Astrocyte (in vitro differentiated cells and primary cell): ENCODE measurements at regions not wholly inside any gene's neighbourhood (a gene's known extent, or its start where the extent isn't known, plus 50 kb on each side); places are given as distances from the start of the nearest gene placed in this dataset.

Experiments
- DNase-seq: peaks from one replicate; pipeline ENCODE4 v3.0.0-alpha.2; 2010; ENCODE audit warnings: low read depth
- FAIRE-seq: peaks from 2 replicates; lab custom pipeline; 2011; peaks lifted over from hg19 to GRCh38; lab: Jason Lieb, UNC
- H2AFZ ChIP-seq: 2 replicates; pipeline ENCODE4 v1.6.0; 2012; ENCODE audit warnings: low read depth, low read length, inconsistent platforms
- H3K27ac ChIP-seq: 2 replicates; pipeline ENCODE4 v1.5.1; 2011; ENCODE audit warnings: low read depth, low read length, inconsistent platforms
- H3K27me3 ChIP-seq: 2 replicates; pipeline ENCODE4 v1.6.0; 2011; ENCODE audit warnings: low read length, inconsistent platforms; ENCODE audit not compliant: insufficient read depth
- H3K36me3 ChIP-seq: 2 replicates; pipeline ENCODE4 v1.5.1; 2011; ENCODE audit warnings: low read length, inconsistent platforms; ENCODE audit not compliant: insufficient read depth
- H3K4me1 ChIP-seq: 2 replicates; pipeline ENCODE4 v1.5.1; 2011; ENCODE audit warnings: low read length, inconsistent platforms; ENCODE audit not compliant: insufficient read depth
- H3K4me2 ChIP-seq: 2 replicates; pipeline ENCODE4 v1.6.0; 2012; ENCODE audit warnings: low read length, inconsistent platforms
- H3K4me3 ChIP-seq: 2 replicates; pipeline ENCODE4 v1.5.1; 2011; ENCODE audit warnings: low read depth, mild to moderate bottlenecking, low read length, inconsistent platforms; ENCODE audit not compliant: insufficient read depth
- H3K79me2 ChIP-seq: 2 replicates; pipeline ENCODE4 v1.6.0; 2012; ENCODE audit warnings: mild to moderate bottlenecking, low read length, inconsistent platforms; ENCODE audit not compliant: insufficient read depth
- H3K9ac ChIP-seq: 2 replicates; pipeline ENCODE4 v1.6.0; 2012; ENCODE audit warnings: mild to moderate bottlenecking, low read length, inconsistent platforms
- H3K9me3 ChIP-seq: 2 replicates; pipeline ENCODE4 v1.5.1; 2012; ENCODE audit warnings: low read depth, mild to moderate bottlenecking, low read length, inconsistent platforms; ENCODE audit not compliant: insufficient read depth
- H4K20me1 ChIP-seq: 2 replicates; pipeline ENCODE4 v1.6.0; 2012; ENCODE audit warnings: low read length, inconsistent platforms; ENCODE audit not compliant: insufficient read depth
- H3K27ac Mint-ChIP-seq: one replicate; pipeline ENCODE4 v1.8.0; 2021; ENCODE audit warnings: mild to moderate bottlenecking, mixed read lengths; ENCODE audit not compliant: unreplicated experiment
- H3K27me3 Mint-ChIP-seq: one replicate; pipeline ENCODE4 v1.8.0; 2021; ENCODE audit warnings: low read depth, mixed read lengths; ENCODE audit not compliant: unreplicated experiment
- H3K36me3 Mint-ChIP-seq: one replicate; pipeline ENCODE4 v1.8.0; 2021; ENCODE audit warnings: low read depth, mixed read lengths; ENCODE audit not compliant: unreplicated experiment
- H3K4me1 Mint-ChIP-seq: one replicate; pipeline ENCODE4 v1.8.0; 2021; ENCODE audit warnings: low read depth, mixed read lengths; ENCODE audit not compliant: unreplicated experiment
- H3K4me3 Mint-ChIP-seq: one replicate; pipeline ENCODE4 v1.8.0; 2021; ENCODE audit warnings: mild to moderate bottlenecking, moderate library complexity, mixed read lengths; ENCODE audit not compliant: unreplicated experiment
- H3K9me3 Mint-ChIP-seq: one replicate; pipeline ENCODE4 v1.8.0; 2021; ENCODE audit warnings: mild to moderate bottlenecking, mixed read lengths; ENCODE audit not compliant: unreplicated experiment
- CTCF ChIP-seq: IDR thresholded peaks from 2 replicates; pipeline ENCODE4 v1.5.1; 2011; ENCODE audit warnings: low read depth, mild to moderate bottlenecking, inconsistent platforms, low read length, moderate library complexity; ENCODE audit not compliant: insufficient read depth
- EZH2 ChIP-seq: IDR thresholded peaks from 2 replicates; pipeline ENCODE4 v1.6.1; 2012; ENCODE audit warnings: mild to moderate bottlenecking, low read length, inconsistent platforms; ENCODE audit not compliant: insufficient read depth

DNA sequence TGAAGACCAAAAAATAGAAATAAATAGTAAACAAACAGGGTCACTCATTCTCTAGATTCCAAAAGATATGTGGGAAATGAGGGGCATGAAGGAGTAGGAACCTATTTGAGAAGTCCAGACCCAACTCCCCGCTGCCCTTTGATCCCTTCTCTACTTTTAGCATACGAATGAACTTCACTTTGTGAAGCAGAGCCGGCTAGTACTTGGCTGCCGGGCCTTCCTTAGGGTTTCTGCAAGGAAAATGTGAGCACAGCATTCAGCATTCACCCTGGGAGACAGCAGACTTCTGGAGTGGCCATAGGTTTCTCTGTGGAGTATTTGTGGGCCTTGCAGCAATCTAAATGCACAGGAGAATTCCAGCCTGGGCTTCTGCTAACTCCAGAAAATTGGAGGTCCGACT lies 76.3 kb upstream of the PRKAR2B start:
- Histone ChIP-seq H3K9me3 (no peaks in the 10 kb centered on the region), H3K27ac (no peak overlapping the region), H3K4me2 (no peak overlapping the region), H3K27me3 (peaks cover 4% of the 10 kb centered on the region), H3K9ac (no peak overlapping the region), H4K20me1 (no peaks in the 10 kb centered on the region), H3K4me3 (no peak overlapping the region), H3K4me1 (no peaks in the 10 kb centered on the region), H2AFZ (no peak overlapping the region), H3K36me3 (no peaks in the 10 kb centered on the region), H3K79me2 (no peaks in the 10 kb centered on the region)
- Mint-ChIP-seq H3K4me1 (peaks cover 6% of the 10 kb centered on the region), H3K9me3 (peaks cover 3% of the 10 kb centered on the region), H3K36me3 (no peaks in the 10 kb centered on the region), H3K4me3 (no peak overlapping the region), H3K27me3 (peaks cover 5% of the 10 kb centered on the region), H3K27ac (no peak overlapping the region)
- DNase-seq (no peak), FAIRE-seq (no peak)
- TF ChIP-seq EZH2, result no peak
- TF ChIP-seq CTCF, result no peak

DNA sequence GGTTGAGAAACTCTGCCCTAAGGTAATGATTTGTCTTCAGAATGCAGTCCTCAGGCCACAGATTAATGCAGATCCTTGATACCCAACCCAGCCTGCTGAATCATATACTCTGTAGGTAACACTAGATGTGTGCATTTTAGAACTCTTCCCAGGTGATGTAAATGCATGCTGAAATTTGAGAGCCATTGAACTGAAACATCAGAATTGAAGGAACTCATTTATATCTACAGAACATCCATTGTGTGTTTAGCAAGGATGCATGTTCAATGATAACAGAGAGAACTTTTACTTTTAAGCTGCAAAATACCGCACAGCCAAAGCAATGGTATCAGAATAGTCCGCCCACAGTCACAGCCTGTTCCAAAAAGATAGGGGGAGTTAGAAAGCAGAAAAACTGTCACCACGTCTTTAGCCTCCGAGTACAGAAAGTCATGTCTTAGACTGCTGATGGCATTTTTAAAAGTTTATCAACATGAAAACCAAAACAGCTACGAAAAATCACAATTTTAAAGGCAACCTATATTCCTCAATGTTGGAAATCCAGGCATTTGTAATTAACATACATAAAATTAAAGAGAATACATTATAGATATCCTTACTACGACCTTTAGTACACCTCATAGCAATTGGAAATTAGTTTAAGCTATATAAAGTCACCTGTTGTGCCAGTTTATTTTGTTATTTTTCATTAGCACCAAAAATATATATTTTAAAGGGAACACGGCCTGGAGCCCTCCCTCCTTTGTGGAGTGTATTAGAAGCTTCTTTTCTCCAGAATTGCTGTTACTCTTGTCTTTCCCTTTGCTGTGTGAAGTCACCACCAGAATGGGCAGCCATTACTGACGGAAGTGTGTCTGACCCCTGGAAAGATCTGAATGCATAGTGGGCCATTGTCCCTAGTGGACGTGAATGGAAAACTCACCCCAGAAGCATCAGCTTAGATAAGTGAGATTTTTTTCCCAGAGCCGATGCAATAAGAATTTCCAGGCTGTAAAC lies 65.8 kb upstream of the PRKAR2B start:
- H3K4me3 ChIP-seq, result no peak overlapping the region
- Mint-ChIP-seq H3K9me3 (peaks cover 5% of the 10 kb centered on the region), H3K4me3 (no peak overlapping the region), H3K27me3 (peaks cover 2% of the 10 kb centered on the region), H3K4me1 (peaks cover 7% of the 10 kb centered on the region), H3K36me3 (no peaks in the 10 kb centered on the region), H3K27ac (no peak overlapping the region)
- no peak overlapping the region for H3K27ac ChIP-seq
- H3K9me3 ChIP-seq, result no peaks in the 10 kb centered on the region
- H3K4me2 ChIP-seq, result no peak overlapping the region
- FAIRE-seq, result no peak
- no peaks in the 10 kb centered on the region for H3K36me3 ChIP-seq
- no peaks in the 10 kb centered on the region for H3K79me2 ChIP-seq
- H2AFZ ChIP-seq, result no peak overlapping the region
- TF ChIP-seq CTCF (no peak), EZH2 (no peak)
- H3K9ac ChIP-seq, result no peak overlapping the region
- no peaks in the 10 kb centered on the region for H3K27me3 ChIP-seq
- H4K20me1 ChIP-seq, result no peaks in the 10 kb centered on the region
- H3K4me1 ChIP-seq, result no peaks in the 10 kb centered on the region
- no peak for DNase-seq
